ENCODE measurements at regions not wholly inside any gene's neighbourhood (a gene's known extent, or its start where the extent isn't known, plus 50 kb on each side); places are given as distances from the start of the nearest gene placed in this dataset.
A peak's percentile ranks its signal among the peaks of the same experiment; 100 is the strongest.
"Not testable (repeated sequence)": the region's sequence is repeated elsewhere in the genome, so short reads cannot be mapped to it uniquely, and the experiment has no call there.

DNA sequence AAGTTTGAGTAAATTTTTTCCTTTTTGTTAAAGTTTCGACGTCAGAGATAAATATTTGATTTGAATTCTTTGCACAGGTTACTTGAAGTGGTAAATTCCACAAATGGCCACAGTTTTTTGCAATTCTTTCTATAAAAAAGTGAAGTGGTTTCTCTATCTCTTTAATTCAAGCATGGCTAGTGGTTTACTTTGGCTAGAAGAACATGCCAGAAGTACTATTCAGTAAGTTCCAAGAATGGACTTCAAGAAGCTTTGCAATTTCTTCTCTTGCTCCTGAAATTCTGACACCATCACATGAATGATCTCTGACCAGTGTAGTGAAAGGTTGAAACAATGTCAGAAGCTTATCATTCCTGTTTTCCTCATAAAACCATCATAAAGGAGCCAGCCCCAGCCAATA is 55.7 kb upstream of the RNPC3 start:
- no peak for DNase-seq (ENCODE audit: low spot score)

GRCh38 chr1:103467100-103467499 is 58.4 kb upstream of the RNPC3 start:
- DNase-seq (ENCODE audit: low spot score): no peak

DNA sequence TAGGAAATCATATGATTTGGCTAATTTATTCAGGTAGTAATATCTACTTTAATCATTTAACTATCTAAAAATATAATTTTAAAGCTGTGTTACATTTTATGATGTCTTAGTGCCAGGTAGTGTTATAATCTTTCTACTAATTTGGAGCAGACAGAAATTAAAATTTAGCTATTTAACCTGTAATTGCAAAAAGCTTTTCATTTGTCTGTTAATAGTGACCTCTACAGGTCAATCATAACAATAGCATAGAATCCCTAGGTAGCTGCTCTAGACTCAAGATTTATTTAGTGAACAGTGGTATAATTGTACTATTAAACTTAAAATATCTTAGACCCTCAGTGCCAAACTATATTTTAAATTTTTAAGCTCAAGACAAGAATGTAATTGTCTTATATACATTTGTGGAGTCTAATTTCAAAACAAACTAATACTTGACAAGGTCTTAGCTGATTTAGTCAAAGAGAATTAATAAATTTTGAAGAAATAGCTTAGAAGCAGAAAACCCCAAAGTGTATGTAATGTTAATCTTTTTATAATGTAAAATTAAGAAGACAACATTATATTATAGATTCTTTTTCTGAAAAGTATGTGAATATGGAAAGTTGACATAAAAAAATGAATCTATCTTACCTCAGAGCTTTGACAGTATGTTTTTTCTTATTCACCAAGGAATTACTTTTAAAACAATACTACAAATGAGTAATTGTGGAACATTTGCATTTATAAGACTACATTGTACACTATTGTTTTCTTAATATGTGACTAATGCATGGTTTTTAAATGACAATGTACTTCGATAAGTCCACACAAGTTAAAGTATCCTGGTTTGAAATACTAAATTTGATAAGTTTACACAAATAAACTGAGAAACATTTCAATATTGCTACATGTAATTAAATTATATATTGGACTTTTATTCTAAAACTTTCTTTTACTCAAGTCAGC is 64.1 kb upstream of the RNPC3 start:
- DNase-seq (ENCODE audit: low spot score): peak; percentile 35

DNA sequence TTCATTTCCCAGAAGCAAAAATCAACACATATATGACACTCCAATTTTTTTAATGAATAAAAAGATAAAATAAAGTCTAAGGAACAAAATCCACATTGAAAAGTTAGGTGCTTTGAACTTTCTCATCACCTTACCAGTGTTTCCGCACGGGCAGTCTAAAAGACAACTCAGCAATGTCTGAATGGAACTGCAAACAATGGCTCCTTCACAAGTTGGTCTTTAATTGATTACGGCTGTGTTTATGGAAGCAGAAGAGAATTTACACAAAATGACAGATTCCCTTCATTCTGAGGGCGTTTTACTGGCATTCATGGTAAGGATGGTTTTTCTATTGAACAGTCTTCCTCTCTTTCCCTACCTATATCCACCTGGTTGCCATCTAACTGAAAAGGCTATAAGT is 65.0 kb upstream of the RNPC3 start:
- DNase-seq (ENCODE audit: low spot score): no peak

DNA sequence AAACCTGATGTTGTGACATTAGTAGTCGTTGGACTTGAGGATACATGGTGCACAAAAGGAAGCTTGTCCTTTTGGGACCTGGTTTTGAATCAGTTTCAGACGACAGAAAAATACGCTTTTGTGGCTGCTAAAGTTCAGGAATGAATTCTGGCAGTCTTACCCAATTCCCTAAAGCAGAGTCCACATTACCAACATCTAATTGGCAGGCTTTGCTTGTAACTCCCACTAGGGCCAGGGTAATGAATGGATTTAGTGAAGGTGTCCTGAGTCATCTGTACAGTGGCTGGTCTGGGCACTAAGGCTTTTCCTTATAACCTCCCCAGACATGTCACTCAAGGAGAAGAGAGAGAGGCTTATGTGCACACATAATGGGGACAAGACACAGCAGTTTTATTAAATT is 66.2 kb upstream of the RNPC3 start:
- no peak for DNase-seq (ENCODE audit: low spot score)

GRCh38 chr1:103457886-103458455 is 67.5 kb upstream of the RNPC3 start:
- no peak for DNase-seq (ENCODE audit: low spot score)

GRCh38 chr1:103448560-103448959 is 76.9 kb upstream of the RNPC3 start:
- peak; percentile 24 for DNase-seq (ENCODE audit: low spot score)

- DNase-seq (ENCODE audit: low spot score): no peak
Observed at GRCh38 chr1:103447471-103447870, 78.0 kb upstream of the RNPC3 start.

- DNase-seq (ENCODE audit: low spot score): no peak
Observed at GRCh38 chr1:103441342-103441741, 84.2 kb upstream of the RNPC3 start.

DNA sequence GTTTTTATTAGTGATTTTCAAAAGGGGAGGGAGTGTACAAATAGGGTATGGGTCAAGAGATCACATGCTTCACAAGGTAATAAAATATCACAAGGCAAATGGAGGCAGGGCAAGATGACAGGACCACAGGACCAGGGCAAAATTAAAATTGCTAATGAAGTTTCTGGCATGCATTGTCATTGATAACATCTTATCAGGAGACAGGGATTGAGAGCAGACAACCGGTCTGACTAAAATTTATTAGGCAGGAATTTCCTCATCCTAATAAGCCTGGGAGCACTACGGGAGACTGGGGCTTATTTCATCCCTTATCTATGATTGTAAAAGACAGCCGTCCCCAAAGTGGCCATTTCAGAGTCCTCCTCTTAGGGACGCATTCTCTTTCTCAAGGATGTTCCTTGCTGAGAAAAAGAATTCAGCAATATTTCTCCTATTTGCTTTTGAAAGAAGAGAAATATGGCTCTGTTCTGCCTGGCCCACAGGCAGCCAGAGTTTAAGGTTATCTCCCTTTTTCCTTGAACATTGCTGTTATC is 88.9 kb upstream of the RNPC3 start:
- DNase-seq (ENCODE audit: low spot score): not testable (repeated sequence)

- DNase-seq (ENCODE audit: low spot score): no peak
Observed at GRCh38 chr1:103435443-103435842, 90.1 kb upstream of the RNPC3 start.

GRCh38 chr1:103424650-103425049 is 100.8 kb upstream of the RNPC3 start:
- no peak for DNase-seq (ENCODE audit: low spot score)

DNA sequence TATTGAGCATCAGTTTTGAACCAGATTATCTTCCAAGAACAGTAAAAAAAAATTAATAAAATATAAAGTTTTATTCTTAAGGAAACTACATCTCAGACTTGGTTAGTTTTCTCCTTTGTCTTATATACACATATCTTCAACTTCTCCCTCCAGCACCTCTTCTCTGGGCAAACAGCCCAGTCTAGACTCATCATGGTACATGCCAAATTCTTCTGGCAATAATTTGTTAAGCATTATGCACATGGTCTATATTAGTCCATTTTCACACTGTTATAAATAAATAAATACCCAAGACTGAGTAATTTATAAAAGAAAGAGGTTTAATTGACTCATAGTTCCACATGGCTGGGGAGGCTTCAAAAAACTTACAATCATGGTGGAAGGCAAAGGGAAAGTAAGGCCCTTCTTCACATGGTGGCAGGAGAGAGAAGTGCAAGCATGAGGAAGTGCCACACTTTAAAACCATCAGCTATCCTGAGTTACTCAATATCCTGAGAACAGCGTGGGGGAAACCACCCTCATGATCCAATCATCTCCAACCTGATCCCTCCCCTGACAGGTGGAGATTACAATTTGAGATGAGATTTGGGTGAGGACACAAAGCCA is 108.7 kb upstream of the RNPC3 start:
- no peak for DNase-seq (ENCODE audit: low spot score)

DNA sequence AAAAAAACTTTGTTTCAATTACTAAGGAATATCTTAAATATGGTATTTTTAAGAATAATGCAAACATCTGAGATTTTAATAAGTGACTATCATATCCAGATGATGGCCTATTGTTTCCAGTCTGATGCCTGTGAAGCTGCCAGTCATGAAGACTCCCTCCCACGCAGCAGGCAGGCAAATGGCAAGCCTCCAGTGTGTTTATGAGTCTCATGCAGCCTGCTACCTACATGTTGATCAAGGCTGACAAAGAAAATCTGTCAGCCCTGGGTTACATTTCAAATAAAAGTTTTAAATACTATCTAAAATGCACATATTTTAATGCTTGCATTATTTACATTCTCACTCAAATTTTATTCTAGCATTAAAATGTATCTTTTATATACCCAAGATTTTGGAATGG is 137.6 kb upstream of the RNPC3 start:
- no peak for DNase-seq (ENCODE audit: low spot score)

DNA sequence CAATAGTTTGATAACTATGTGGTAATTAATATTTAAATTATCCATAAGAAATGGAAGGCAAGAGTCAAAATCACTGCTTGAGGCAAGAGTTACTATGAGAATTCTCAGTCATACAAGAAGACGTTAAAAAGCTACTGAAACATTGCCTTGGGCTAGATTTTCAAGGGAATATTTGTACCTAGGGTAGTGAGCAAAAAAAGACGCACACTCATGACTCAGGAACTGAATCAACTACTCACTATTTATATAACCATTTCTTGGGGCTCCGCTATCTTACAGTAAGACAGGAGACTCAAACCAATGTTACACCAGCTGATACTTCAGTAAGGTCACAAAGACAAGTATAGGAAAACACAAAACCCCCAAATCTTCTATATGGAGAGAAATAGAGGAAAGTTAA is 151.5 kb upstream of the RNPC3 start:
- DNase-seq (ENCODE audit: low spot score): no peak

DNA sequence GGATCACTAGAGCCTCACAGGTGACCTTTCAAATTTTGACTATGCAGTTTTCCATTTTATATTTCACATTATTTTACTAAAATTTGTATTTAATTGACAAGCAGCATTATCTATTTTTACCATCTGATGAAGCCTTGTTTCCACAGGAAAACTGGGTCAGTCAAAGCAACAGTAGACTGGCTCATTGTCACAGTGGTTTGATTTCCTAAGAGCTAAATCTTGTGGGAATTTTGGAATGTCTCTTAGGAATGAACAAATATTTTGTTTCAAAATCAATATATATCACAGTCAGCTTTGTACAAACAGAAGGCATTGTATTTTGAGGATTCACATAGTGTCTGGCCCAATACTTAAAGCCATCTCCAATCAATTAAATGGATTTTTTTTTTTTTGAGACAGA is 152.6 kb upstream of the RNPC3 start:
- DNase-seq (ENCODE audit: low spot score): no peak

GRCh38 chr1:103371234-103371633 is 154.3 kb upstream of the RNPC3 start:
- DNase-seq (ENCODE audit: low spot score): no peak

DNA sequence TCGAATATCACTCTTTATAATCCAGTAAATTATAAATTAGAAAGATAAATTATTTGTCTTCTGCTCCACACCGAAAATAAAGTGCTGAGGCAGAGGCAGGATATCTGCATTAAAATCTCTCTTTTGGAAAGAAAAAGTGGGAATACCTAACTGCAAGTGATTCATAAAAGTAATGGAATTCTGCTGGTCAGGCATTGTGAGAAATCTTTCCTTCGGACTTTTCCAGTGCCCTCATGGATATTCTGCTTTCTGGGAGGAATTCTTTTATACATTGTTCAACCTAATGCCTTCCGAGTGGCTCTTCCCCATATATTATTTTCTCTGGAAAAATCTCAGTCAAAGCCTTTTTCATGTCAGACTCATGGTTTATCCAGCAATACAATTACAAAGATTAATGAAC is 158.3 kb upstream of the RNPC3 start:
- no peak for DNase-seq (ENCODE audit: low spot score)

GRCh38 chr1:103365860-103366569 is 159.5 kb upstream of the RNPC3 start:
- DNase-seq (ENCODE audit: low spot score): no peak

GRCh38 chr1:103363008-103363365 is 162.5 kb upstream of the RNPC3 start:
- no peak for DNase-seq (ENCODE audit: low spot score)

GRCh38 chr1:103362348-103363007 is 163.0 kb upstream of the RNPC3 start:
- DNase-seq (ENCODE audit: low spot score): no peak

DNA sequence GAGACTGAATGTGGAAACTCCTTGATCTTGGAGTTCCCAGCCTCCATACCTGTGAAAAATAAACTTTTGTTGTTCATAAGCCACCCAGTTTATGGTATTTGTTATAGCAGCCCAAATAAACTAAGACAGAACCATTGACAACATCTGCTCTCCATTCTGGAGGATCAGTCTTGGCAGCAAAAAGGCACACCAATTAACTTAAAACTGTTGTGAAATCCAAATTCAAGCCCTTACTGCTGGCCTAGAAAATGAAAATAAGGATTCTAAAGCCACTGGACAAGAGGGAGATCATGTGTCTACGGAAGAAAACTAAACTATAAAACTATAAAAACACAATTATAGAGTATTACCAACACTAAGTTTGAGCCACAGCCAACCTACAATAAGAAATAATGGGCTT is 172.1 kb upstream of the RNPC3 start:
- no peak for DNase-seq (ENCODE audit: low spot score)

All from SW480 (cell line).